Right atrium auricular region (tissue), 2 donors: ENCODE measurements at regions not wholly inside any gene's neighbourhood (a gene's known extent, or its start where the extent isn't known, plus 50 kb on each side); places are given as distances from the start of the nearest gene placed in this dataset.
A peak's percentile ranks its signal among the peaks of the same experiment; 100 is the strongest.

Source experiments
- DNase-seq: peaks from one replicate; pipeline ENCODE4 v3.0.0-alpha.2; 2019; ENCODE audit warnings: low spot score
- H3K27ac ChIP-seq, 2 donors: fragments of 200-600 bp; sonication (generic); 1 replicate in 1 of 2; 2 replicates in 1 of 2; pipeline ENCODE4 v1.5.1; 2016 to 2019
- H3K27me3 ChIP-seq, 2 donors: fragments of 200-600 bp; sonication (generic); one replicate each; pipeline versions ENCODE4 v1.5.1 to v1.6.0; 2017 to 2019
- H3K36me3 ChIP-seq: fragments of 200-600 bp; sonication (generic); one replicate; pipeline ENCODE4 v1.5.1; 2016
- H3K4me1 ChIP-seq, 2 donors: fragments of 200-600 bp; sonication (generic); one replicate each; pipeline versions ENCODE4 v1.5.1 to v1.6.0; 2017 to 2019
- H3K4me3 ChIP-seq, 2 donors: fragments of 200-600 bp; sonication (generic); 1 replicate in 1 of 2; 2 replicates in 1 of 2; pipeline ENCODE4 v1.5.1; 2017 to 2019; ENCODE audit warnings: mild to moderate bottlenecking in 1 of 2, moderate library complexity in 1 of 2
- H3K9me3 ChIP-seq, 2 donors: fragments of 200-600 bp; sonication (generic); one replicate each; pipeline ENCODE4 v1.5.1; 2019
- TF ChIP-seq, protein P1 (sequence below), 2 donors: fragments of 200-600 bp; sonication (generic); IDR thresholded peaks; one replicate each; pipeline ENCODE4 v1.5.1; 2019; ENCODE audit warnings: antibody characterized with exemption in 2 of 2

DNA sequence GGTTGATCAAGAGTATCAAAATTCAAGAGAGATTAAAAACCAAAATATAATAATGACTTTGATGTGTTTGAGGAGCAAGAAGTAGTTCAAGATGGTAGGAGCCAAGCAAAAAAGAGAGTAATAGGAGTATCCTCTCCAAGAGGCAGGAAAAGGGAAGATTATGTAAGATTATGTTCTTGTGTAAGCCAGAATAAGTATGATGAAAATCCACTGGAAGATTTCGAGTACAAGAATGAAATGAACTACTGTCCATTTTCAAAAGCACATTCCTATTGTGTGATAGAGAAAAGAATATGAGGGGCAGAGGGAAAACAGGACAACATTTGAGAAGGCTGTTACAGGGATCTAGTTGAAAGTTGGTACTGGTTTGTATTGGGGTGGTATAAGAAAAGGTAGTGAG is 659.6 kb upstream of the INTU start:
- Histone ChIP-seq H3K27me3 (no peaks in the 10 kb centered on the region), H3K4me1 (no peaks in the 10 kb centered on the region), H3K27ac (no peak overlapping the region), H3K36me3 (no peaks in the 10 kb centered on the region), H3K9me3 (no peaks in the 10 kb centered on the region), H3K4me3 (no peak overlapping the region)
- DNase-seq = no peak
- TF ChIP-seq, protein P1, sequence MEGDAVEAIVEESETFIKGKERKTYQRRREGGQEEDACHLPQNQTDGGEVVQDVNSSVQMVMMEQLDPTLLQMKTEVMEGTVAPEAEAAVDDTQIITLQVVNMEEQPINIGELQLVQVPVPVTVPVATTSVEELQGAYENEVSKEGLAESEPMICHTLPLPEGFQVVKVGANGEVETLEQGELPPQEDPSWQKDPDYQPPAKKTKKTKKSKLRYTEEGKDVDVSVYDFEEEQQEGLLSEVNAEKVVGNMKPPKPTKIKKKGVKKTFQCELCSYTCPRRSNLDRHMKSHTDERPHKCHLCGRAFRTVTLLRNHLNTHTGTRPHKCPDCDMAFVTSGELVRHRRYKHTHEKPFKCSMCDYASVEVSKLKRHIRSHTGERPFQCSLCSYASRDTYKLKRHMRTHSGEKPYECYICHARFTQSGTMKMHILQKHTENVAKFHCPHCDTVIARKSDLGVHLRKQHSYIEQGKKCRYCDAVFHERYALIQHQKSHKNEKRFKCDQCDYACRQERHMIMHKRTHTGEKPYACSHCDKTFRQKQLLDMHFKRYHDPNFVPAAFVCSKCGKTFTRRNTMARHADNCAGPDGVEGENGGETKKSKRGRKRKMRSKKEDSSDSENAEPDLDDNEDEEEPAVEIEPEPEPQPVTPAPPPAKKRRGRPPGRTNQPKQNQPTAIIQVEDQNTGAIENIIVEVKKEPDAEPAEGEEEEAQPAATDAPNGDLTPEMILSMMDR (IDR thresholded peaks at IDR 0.05) = no peak

DNA sequence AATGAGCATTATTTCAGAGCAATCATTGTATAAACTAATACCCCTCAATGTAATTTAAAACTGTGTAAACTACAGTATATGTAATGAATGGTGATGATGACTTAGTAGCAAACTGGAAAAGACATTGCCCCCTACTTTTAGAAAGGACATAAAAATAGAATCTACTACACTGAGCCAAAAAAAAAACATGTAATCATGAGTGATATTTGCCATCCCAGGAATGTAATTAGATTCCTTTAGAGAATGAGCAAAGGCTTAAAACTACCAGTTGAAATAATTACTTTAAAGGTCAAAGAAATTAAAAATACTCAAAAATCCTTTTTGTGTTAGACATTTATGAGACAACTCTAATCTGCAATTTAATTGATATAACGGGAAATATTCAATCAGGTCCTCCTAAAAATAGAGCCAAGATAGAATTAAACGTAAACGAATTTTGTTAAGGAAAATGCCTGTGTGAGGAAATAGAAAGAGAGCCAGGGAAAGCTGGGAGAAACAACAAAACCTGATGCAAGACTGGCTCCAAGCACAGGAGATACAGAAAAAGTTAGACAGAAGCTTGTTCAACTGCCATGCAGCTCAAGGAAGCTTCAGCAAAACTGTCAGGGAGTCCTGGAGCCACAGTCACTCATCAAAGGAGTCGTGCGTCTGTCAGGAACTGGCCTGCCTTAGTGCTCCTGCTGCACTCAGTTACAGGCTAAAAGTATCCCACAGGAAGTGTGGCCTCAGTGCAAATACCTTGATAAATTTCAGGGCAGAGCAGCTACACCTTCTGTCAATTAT is 655.7 kb upstream of the INTU start:
- Histone ChIP-seq H3K27me3 (no peaks in the 10 kb centered on the region), H3K4me3 (no peak overlapping the region), H3K27ac (peak overlapping the region in 1 of 2 donors; percentile 46), H3K4me1 (no peaks in the 10 kb centered on the region), H3K9me3 (no peaks in the 10 kb centered on the region), H3K36me3 (no peaks in the 10 kb centered on the region)
- TF ChIP-seq, protein P1 (IDR thresholded peaks at IDR 0.05) = no peak
- DNase-seq = no peak

DNA sequence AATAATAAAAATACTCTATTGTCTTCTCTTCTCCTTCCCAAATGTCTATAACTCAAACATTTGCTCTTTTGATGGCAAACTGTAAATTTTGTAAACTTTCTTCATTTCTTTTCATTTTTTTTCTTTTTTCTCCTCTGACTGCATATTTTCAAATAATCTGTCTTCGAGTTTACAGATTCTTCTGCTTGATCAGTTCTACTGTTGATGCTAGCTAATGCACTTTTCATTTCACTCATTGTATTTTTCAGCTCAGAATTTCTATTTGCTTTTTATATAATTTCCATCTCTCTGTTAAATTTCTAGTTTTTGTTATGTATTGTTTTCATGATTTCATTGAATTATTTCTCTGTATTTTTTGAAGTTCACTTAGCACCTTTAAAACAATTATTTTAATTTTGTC is 646.8 kb upstream of the INTU start:
- Histone ChIP-seq H3K4me1 (no peaks in the 10 kb centered on the region), H3K27ac (no peak overlapping the region), H3K36me3 (no peaks in the 10 kb centered on the region), H3K9me3 (peaks cover 0 to 17% of the 10 kb centered on the region in 2 donors), H3K27me3 (no peaks in the 10 kb centered on the region), H3K4me3 (no peak overlapping the region)
- TF ChIP-seq, protein P1 (IDR thresholded peaks at IDR 0.05) = no peak
- DNase-seq = no peak

DNA sequence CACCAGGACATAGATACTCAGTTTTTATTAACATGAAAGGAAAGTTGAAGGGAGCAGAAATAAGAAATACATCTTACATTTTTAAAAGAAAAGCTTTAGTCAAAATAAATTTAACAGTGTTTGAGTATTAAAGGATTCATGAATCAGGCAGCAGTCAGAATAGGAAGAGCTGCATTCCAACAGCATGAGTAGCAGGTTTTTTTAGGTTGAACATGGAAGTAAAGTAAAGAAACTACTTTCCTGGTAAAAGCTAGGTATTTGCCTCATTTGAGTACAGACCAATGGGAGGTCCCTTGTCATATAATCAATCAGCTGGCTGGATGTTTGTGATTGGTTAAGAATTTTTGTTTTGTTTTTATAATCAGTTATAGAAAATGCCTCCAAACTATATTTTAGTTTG is 645.9 kb upstream of the INTU start:
- H3K4me1 ChIP-seq = no peaks in the 10 kb centered on the region
- H3K36me3 ChIP-seq = no peaks in the 10 kb centered on the region
- no peak for DNase-seq
- H3K4me3 ChIP-seq = no peak overlapping the region
- H3K9me3 ChIP-seq = peaks cover 0 to 17% of the 10 kb centered on the region in 2 donors
- TF ChIP-seq, protein P1 (IDR thresholded peaks at IDR 0.05) = no peak
- no peaks in the 10 kb centered on the region for H3K27me3 ChIP-seq
- no peak overlapping the region for H3K27ac ChIP-seq

DNA sequence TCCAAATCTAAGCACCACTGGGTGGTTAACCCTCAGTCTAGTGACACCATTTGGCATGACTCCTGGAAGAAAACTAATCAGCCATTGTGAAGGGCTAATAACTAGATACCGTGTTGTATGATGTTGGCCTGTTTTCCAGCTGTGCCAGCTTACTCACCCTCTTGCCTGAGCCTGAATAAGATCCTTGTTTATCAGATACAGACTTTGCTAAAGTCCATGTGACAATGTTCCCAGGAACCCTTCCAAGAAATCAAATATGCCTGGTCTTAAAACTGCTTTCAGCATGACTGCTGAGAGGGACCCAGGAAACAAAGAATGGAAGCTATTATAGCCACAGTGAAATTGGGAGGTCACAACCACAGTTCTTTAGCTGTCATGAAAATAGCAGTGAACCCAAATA is 640.8 kb upstream of the INTU start:
- DNase-seq = no peak
- TF ChIP-seq, protein P1 (IDR thresholded peaks at IDR 0.05) = no peak
- H3K36me3 ChIP-seq = no peaks in the 10 kb centered on the region

DNA sequence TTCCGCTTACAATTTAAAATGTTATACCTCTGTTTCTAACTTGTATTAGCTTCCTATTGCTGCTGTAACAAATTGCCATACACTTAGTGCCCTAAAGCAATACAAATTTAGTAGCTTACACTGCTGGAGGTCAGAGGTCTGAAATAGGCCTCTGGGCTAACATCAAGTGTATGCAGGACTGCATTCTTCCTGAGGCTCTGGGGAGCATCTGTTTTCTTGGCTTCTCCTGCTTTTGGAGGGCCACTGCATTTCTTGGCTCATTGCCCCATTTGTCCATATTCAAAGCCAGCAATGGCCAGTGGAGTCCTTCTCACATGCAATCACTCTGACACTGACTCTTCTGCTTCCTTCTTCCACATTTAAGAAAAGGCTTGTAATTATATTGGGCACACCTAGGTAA is 639.8 kb upstream of the INTU start:
- H3K9me3 ChIP-seq = no peaks in the 10 kb centered on the region
- H3K4me3 ChIP-seq = no peak overlapping the region
- TF ChIP-seq, protein P1 (IDR thresholded peaks at IDR 0.05) = no peak
- H3K27ac ChIP-seq = no peak overlapping the region
- H3K4me1 ChIP-seq = no peaks in the 10 kb centered on the region
- DNase-seq = no peak
- H3K27me3 ChIP-seq = no peaks in the 10 kb centered on the region
- H3K36me3 ChIP-seq = no peaks in the 10 kb centered on the region

More for the DNA sequence above, 640.8 kb upstream of the INTU start:
- Histone ChIP-seq H3K4me3 (no peak overlapping the region), H3K27ac (no peak overlapping the region), H3K4me1 (no peaks in the 10 kb centered on the region), H3K9me3 (peaks cover 0 to under 1% of the 10 kb centered on the region in 2 donors), H3K27me3 (no peaks in the 10 kb centered on the region)
